Uterus (tissue), 2 donors: ENCODE measurements at regions not wholly inside any gene's neighbourhood (a gene's known extent, or its start where the extent isn't known, plus 50 kb on each side); places are given as distances from the start of the nearest gene placed in this dataset.

Experiments
- CTCF ChIP-seq, 4 experiments: fragments of 200-600 bp in 2 of 4; fragments of 450-650 bp in 2 of 4; sonication (generic) in 2 of 4; IDR thresholded peaks; one replicate each; pipeline ENCODE4 v1.5.1; 2016 to 2019; ENCODE audit warnings: antibody characterized with exemption in 4 of 4, mild to moderate bottlenecking in 2 of 4, moderate library complexity in 1 of 4
- POLR2A ChIP-seq, 2 donors: fragments of 450-650 bp; IDR thresholded peaks; one replicate each; pipeline ENCODE4 v1.6.1; 2016; ENCODE audit warnings: antibody characterized with exemption in 2 of 2, mild to moderate bottlenecking in 1 of 2, moderate library complexity in 1 of 2

DNA sequence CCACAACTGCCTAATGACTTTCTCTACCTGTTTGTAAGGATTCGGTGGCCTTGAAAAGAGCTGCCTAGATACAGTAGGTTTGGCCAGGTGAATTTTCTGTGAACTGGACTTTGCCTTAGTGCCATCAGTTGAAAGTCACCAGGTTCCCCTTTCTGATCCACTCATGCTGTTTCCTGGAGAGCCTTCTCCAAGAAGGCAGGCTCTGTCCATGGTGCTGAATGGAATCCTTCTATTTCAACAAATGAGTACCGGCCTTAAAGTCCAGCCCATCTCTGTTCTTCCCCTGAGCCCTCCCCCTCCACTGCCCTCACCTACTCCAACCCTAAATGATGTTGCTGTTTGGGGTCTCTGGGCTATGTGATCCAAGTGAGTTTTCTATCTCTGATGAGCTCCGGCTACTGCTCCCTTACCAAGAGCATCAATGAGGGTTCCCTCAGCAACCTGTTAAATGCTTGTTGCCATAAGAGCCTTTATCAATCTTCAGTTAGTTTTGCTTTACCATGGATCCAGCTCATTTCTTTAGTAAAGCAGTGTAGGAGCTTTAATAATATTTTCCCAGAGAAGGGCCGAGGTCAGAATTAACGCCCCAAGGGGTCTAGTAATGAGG, 500.4 kb downstream of the PTPRU start:
- TF ChIP-seq CTCF (IDR thresholded peaks at IDR 0.05) = no peak
- TF ChIP-seq POLR2A (IDR thresholded peaks at IDR 0.05) = no peak
